H1 (cell line): ENCODE measurements at regions not wholly inside any gene's neighbourhood (a gene's known extent, or its start where the extent isn't known, plus 50 kb on each side); places are given as distances from the start of the nearest gene placed in this dataset.

Experiments used
- ATF3 ChIP-seq: IDR thresholded peaks from 2 replicates; pipeline ENCODE4 v1.6.1; 2011; ENCODE audit warnings: low read depth, mild to moderate bottlenecking, low read length; ENCODE audit not compliant: insufficient read depth
- CHD2 ChIP-seq: IDR thresholded peaks from 2 replicates; pipeline ENCODE4 v1.6.1; 2012; ENCODE audit warnings: low read length, improper control_type of control experiment
- CTCF ChIP-seq, 3 experiments: IDR thresholded peaks; 1 replicate in 2 of 3; 2 replicates in 1 of 3; pipeline versions ENCODE4 v1.5.1 to v1.6.1; 2011; ENCODE audit warnings: low read length in 3 of 3, mild to moderate bottlenecking in 3 of 3, inconsistent platforms in 2 of 3, low read depth in 1 of 3, moderate library complexity in 1 of 3; ENCODE audit not compliant: insufficient read depth in 1 of 3; ENCODE audit errors: control extremely low read depth in 1 of 3
- EP300 ChIP-seq, 2 experiments: IDR thresholded peaks; 1 replicate in 1 of 2; 2 replicates in 1 of 2; pipeline ENCODE4 v1.6.1; 2011 to 2012; ENCODE audit warnings: low read depth in 2 of 2, low read length in 2 of 2, mild to moderate bottlenecking in 2 of 2, borderline replicate concordance in 1 of 2, inconsistent platforms in 1 of 2, moderate library complexity in 1 of 2
- JUN ChIP-seq: IDR thresholded peaks from 2 replicates; pipeline ENCODE4 v1.6.1; 2011; ENCODE audit warnings: low read depth, mild to moderate bottlenecking, improper control_type of control experiment, low read length
- POLR2A ChIP-seq, 2 experiments: IDR thresholded peaks; 1 replicate in 1 of 2; 2 replicates in 1 of 2; pipeline ENCODE4 v1.6.1; 2011; ENCODE audit warnings: low read depth in 2 of 2, low read length in 2 of 2, mild to moderate bottlenecking in 2 of 2; ENCODE audit errors: control extremely low read depth in 1 of 2
- POLR2AphosphoS5 ChIP-seq: IDR thresholded peaks from 2 replicates; pipeline ENCODE4 v1.6.1; 2011; ENCODE audit warnings: low read depth, low read length
- SIN3A ChIP-seq, 2 experiments: IDR thresholded peaks in 1 of 2; conservative IDR thresholded peaks in 1 of 2; 2 replicates each; pipeline ENCODE4 v1.6.1; 2011 to 2012; ENCODE audit warnings: low read length in 2 of 2, improper control_type of control experiment in 1 of 2, low read depth in 1 of 2, mild to moderate bottlenecking in 1 of 2
- SIRT6 ChIP-seq: IDR thresholded peaks from one replicate; pipeline ENCODE4 v1.7.1; 2012; ENCODE audit warnings: low read length, inconsistent platforms
- SP1 ChIP-seq: IDR thresholded peaks from 2 replicates; pipeline ENCODE4 v1.6.1; 2011; ENCODE audit warnings: low read depth, low read length
- SP2 ChIP-seq: IDR thresholded peaks from 2 replicates; pipeline ENCODE4 v1.6.1; 2012; ENCODE audit warnings: mild to moderate bottlenecking, low read length, inconsistent platforms
- SRF ChIP-seq: IDR thresholded peaks from 2 replicates; pipeline ENCODE4 v1.6.1; 2011; ENCODE audit warnings: mild to moderate bottlenecking, low read depth, low read length, moderate library complexity

DNA sequence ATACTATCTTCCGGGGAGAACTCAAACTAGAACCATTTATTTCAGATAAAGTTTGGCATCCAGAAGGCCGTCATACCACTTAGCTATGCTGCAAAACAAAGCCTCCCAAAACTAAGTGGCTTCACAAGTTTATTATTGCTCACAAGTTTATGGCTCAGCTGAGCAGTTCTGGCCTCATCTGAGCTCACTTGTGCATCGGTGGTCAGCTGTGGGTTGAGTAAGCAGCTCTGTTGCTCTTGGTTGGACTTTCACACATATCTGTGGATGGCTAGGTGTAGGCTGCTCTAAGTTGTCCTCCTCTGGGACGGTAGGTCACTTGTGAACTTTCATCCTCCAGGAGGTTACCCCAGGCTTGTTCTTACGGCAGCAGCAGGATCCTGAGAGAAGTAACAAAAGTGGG is 162.7 kb downstream of the BTG1 start:
- TF ChIP-seq CTCF (IDR thresholded peaks at IDR 0.05; ENCODE audit: control extremely low read depth in 1 of 3, insufficient read depth in 1 of 3, low read depth in 1 of 3, low read length in 3 of 3) (no peak), SIRT6 (no peak), ATF3 (no peak), POLR2A (IDR thresholded peaks at IDR 0.05; ENCODE audit: control extremely low read depth in 1 of 2, low read depth in 2 of 2, low read length in 2 of 2) (no peak), EP300 (IDR thresholded peaks at IDR 0.05; ENCODE audit: borderline replicate concordance in 1 of 2, low read depth in 2 of 2, low read length in 2 of 2) (no peak), SIN3A (conservative IDR thresholded peaks at IDR 0.05 in 1 of 2, IDR thresholded peaks at IDR 0.05 in 1 of 2; ENCODE audit: low read depth in 1 of 2, low read length in 2 of 2) (no peak), JUN (no peak), POLR2AphosphoS5 (no peak), SP2 (no peak), SP1 (no peak), CHD2 (no peak), SRF (no peak)
